GM08714 (cell line): ENCODE measurements at regions not wholly inside any gene's neighbourhood (a gene's known extent, or its start where the extent isn't known, plus 50 kb on each side); places are given as distances from the start of the nearest gene placed in this dataset.
"Not testable (repeated sequence)": the region's sequence is repeated elsewhere in the genome, so short reads cannot be mapped to it uniquely, and the experiment has no call there.

Source experiments
- H3K4me3 ChIP-seq: fragments of 200-500 bp; sonication (Bioruptor generic); 2 replicates; pipeline ENCODE4 v1.5.1; 2014; ENCODE audit warnings: mild to moderate bottlenecking, low read length, inconsistent platforms
- ZNF274 ChIP-seq: IDR thresholded peaks from 2 replicates; pipeline ENCODE4 v1.6.1; 2012; ENCODE audit warnings: mild to moderate bottlenecking, low read depth, low read length

DNA sequence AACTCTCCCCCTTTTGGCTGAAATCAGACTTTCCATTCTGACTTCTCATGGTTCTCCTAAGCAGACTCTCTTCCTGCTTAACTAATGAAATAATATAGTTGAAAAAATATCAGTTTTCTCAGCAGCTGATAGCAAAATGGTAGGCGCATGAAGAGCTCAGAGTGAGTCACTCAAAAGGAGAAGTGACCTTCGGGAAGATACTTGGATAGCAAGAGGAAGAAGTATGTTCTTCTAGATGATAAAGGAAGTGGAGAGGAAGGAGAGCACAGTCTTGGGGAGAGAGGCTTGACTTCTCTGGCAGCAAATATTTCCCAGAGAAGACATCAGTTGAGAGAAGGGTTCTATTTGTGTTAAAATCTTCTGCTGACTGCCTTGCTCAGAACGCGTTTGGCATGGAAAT is 101.5 kb downstream of the TAF11L14 start:
- no peak for TF ChIP-seq ZNF274

DNA sequence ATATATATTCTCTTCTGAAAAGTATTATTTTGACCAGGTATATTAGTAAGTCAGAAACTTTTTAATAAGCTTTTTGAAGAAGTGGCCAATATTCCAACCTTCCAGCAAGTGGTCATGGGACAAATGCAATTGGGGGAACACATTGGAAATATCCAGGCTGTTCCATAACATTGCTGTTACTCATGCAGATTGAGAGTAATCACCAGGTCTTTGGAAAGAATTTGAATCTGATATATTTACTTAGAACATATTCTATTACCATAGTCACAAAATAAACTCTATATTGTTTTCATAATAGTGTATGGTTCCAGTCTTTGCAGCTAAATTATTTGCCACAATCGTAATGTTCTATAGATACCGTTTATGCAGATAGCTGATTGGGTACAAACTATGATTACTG is 102.8 kb downstream of the TAF11L14 start:
- no peak for TF ChIP-seq ZNF274
- H3K4me3 ChIP-seq: no peak overlapping the region

More for the DNA sequence above, 101.5 kb downstream of the TAF11L14 start:
- H3K4me3 ChIP-seq: no peak overlapping the region

DNA sequence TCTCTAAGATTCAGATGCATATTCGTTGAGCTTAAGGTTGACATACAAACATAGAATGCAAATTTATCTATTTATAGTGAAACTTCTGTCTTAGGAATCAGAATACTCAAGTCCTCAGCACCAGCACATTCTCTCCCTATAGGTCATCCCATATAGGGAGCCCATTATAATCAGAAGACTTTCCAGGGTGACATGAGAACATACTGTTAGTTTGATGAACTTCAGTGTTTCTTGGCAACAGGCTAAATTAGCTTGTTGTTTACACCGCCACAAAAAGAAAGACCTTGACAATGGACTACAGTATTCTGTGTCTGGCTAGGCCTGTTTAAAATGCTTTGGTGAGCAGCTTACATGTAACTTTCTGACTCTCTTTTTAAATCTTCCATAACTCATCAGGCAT is 104.2 kb downstream of the TAF11L14 start:
- no peak for TF ChIP-seq ZNF274

DNA sequence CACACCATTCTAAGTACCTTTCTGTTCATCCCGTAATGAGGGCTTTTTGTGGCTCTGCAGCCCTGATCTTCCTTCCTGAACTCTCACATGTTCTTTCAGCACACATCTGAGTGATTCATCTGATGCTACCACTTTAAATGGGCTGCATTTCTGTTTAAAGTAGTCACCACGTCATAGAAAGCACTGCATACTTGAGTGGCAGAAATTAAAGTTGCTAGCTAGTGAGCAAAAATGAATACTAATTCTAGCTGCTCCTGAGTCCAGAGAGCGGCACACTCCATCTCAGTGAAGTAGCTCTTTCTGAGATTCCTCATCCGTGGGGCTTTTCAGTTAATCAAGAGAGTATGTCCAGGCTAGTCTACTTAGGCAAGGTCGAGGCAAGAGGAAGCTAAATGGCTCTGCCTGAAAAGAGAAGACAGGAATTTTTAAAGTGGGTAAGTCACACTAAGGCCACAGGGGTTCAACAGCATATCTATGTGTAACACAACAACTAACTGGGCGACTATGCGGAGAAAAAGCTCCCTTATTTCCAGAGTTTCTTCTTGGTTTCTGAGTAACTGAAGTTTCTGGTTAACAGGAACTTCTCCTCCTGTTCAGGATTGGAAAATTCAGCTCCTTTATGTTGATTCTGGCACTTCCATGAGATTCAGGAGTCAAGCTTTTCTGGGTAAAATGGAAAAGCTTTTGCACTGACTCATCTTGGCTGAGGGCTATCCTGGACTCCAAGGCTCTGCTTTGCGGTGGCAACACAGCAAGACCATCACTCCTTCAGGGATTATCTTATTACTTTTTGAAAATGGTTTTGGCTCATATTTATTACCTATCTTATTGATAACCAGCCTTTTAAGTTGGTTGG is 109.5 kb downstream of the TAF11L14 start:
- TF ChIP-seq ZNF274: no peak
- no peak overlapping the region for H3K4me3 ChIP-seq

More for the DNA sequence above, 104.2 kb downstream of the TAF11L14 start:
- no peak overlapping the region for H3K4me3 ChIP-seq

DNA sequence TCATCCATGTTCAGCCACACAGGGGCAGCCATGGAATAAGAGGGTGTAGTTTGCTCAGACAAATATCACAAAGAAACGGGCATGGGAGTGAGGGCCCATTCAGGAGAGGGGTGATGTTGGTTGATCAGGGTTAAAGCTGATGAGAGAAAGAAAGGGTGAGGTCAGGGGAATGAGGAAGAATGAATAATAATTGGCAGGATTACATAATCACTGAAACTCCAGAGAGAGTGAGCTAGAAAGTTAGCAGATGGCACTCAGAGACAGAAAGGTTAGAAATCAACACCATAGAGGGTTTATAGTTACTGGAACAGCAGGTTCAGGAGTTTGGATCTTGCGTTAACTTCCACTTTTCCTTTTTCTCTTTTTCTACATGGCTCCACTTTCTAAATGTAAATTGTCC is 113.9 kb downstream of the TAF11L14 start:
- TF ChIP-seq ZNF274: no peak
- H3K4me3 ChIP-seq: no peak overlapping the region

DNA sequence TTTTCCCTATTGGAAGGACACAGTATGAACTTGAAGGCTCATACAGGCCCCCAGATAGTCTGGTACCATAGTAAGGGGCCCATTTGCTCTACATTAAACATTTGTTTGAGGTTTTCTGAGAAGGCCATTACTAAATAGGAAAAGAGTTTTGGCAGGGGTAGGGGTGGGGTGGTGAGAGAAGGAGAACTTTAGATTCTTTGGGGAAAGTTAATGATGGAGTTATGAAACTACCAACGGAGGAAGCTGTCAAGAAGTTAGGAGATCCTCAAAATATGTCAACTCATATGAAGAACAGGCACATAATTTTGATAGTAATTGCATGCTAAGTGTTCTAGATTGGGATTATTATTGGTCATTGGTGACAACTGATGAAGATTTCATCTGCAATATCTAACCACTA is 114.7 kb downstream of the TAF11L14 start:
- no peak overlapping the region for H3K4me3 ChIP-seq
- TF ChIP-seq ZNF274: no peak

DNA sequence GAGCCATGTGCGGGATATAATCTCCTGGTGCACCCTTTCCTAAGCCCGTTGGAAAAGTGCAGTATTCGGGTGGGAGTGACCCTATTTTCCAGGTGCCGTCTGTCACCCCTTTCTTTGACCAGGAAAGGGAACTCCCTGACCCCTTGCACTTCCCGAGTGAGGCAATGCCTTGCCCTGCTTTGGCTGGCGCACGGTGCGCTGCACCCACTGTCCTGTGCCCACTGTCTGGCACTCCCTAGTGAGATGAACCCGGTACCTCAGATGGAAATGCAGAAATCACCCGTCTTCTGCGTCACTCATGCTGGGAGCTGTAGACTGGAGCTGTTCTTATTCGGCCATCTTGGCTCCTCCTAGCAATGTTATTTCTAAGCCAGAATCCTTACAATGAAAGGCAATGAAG is 121.1 kb downstream of the TAF11L14 start:
- H3K4me3 ChIP-seq: not testable (repeated sequence)

DNA sequence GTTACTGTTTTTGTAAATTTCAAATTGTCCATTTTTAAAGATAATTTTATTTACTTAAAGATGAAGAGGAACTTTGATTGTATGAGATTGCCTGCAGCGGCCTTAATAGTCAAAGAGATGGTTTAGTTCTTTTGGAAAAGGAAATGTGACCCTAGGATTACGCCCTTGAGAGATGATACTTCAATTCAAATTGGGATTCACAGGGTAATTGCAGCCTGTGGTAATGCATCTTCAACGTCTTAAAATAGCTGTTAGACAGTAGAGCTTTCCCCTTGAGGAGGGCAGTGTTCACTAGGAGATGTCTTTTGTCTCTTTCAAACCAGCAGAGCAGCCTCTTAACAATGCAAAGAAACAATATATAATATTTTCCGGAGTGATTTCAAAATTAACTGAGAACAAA is 127.1 kb downstream of the TAF11L14 start:
- H3K4me3 ChIP-seq: no peak overlapping the region
- TF ChIP-seq ZNF274: no peak

DNA sequence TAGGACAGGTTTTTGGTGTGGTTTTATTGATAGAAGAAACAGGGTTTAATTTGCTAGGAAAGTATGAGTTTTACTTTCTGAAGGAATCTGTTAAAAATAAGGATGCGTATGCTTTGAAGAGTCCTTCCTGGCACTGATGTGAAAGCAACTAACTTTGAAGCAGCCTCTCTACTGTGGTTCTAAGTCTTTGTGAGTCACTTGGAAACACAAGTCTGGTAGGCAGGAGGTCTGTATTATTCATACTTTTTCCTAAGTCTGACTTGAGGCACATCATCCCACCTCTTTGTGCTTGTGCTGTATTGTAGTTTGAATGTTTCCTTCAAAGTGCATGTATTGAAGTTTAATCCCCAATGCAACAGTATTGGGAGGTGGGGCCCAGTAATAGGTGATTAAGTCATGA is 129.0 kb downstream of the TAF11L14 start:
- H3K4me3 ChIP-seq: no peak overlapping the region
- no peak for TF ChIP-seq ZNF274

DNA sequence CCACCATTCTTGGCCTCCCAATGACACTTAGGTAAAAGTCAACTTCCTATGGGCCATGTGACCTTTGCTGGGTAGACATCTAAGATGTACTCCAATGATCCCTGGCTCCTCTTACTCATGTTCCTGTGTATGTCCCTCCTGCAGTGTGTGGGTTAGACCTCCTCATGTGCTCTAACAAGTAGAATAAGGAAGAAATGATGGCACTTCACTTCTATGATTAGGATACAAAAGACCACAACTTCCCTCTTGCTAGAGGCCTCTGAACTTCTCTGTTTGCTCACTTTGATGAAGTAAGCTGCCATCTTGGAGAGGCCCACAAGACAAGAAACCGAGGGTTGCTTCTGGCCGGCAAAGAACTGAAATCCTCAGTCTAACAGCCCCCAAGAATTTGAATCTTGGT is 131.8 kb downstream of the TAF11L14 start:
- TF ChIP-seq ZNF274: no peak
- H3K4me3 ChIP-seq: no peak overlapping the region

DNA sequence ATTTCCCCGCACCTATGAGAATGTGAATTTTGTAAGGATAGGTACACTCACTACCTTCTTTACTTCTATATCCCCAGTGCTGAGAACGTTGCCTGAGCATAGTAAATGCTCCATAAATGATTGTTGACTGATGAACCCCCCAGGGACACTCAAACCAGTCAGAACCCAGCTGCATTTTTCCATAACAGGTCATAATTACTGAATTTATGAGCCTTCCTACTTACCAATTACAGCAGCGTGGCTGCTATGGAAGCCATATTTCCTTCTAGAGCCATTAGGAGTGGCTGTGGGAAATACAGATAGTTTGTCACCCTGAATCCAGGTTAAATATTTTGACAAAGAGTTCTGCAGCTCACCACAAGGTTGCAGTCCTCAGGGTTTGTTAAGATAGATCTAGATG is 135.0 kb downstream of the TAF11L14 start:
- H3K4me3 ChIP-seq: no peak overlapping the region
- no peak for TF ChIP-seq ZNF274

DNA sequence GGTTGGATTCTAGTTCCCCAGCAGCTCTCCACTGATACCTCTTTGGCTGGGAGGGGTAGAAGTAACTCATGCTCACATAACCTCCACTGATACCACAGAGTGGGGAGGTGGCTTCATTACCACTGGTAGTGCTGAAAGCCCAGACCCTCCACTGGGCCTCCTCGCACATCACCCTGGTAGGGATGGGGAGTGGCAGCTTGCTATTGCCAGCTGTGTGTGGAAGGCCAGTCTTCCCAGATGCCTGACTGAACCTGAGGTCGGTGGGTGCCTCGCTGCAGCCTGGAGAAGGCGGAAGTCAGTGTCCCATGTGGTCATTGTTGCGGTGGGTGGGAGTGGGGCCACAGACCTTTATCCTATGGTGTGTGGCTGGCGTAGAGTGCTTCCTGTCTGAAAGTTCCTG is 138.0 kb downstream of the TAF11L14 start:
- no peak overlapping the region for H3K4me3 ChIP-seq
- TF ChIP-seq ZNF274: no peak

DNA sequence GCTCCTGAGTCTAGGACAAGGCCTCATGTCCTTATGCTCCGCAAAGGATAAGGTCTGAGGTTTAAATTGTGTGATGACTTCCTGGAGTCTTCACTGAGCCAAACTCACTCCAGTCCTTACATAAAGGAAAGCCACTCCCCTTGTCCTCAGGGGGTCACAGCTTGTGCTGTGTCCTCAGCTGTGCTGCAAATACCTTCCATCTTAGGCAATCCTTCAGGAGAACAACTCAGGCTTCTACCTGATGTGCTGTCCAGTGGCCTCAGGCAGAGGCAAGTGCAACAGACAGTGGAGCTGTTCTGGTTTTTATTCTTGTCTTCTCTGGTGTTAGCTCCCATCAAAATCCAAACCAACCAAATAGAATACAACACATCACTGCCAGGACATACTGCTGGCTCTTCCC is 151.5 kb downstream of the TAF11L14 start:
- no peak overlapping the region for H3K4me3 ChIP-seq
- TF ChIP-seq ZNF274: no peak

DNA sequence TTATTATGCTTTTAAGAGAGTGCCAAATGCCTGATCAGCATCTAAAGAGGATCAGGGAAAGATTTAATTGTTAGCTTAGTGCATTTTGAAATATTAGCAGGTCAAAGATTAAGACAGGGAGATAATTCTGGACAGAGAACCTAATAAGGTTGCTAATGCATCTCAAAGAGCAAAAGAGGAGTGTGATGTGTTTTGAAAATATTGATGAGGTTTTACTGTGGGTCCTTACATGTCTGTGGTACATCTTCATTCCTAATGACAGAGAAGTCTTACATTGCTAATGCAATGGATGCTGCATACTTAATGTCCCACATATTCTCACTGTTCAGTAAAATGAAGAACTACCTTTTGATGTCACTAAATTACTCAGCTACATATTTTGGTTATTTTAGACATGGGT is 154.1 kb downstream of the TAF11L14 start:
- no peak for TF ChIP-seq ZNF274
- H3K4me3 ChIP-seq: no peak overlapping the region

DNA sequence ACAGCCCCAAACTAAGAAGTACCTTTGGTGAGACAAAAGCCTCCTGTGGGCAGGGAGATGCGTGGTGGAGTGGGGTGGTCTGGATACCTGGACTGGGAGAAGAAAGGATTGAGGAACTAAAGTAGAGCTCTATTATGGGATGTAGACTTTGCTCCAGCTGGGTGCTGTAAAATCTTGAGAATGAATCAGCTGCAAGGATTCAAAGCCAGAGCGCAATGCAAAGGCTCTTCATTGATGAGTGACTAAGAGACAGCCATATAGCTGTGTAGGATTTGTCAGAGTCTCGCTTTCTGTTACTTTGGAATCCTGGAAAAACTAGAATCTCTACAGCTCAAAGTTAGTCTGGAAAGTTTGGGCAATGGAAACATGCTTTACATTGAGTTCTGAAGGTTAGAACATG is 159.9 kb downstream of the TAF11L14 start:
- no peak overlapping the region for H3K4me3 ChIP-seq
- no peak for TF ChIP-seq ZNF274

DNA sequence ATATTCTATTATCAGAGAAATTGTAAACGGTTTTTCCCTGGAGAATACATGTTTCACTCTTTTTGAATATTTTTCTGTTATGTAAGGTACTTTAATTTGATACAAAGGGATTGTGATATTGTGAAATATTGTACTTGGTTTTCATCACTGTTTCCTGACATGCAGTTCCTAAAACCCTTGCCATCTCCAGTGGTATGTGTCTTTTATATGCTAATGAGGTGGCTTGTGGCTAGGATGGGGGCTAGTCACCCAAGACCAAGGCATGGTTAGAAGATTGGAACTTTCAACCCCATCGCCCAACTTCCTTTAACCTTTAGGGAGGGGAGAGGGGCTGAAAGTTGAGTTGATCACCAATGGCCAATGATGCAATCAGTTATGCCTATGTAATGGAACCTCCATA is 160.6 kb downstream of the TAF11L14 start:
- TF ChIP-seq ZNF274: no peak
- H3K4me3 ChIP-seq: no peak overlapping the region
